ENCODE measurements at regions not wholly inside any gene's neighbourhood (a gene's known extent, or its start where the extent isn't known, plus 50 kb on each side); places are given as distances from the start of the nearest gene placed in this dataset.

DNA sequence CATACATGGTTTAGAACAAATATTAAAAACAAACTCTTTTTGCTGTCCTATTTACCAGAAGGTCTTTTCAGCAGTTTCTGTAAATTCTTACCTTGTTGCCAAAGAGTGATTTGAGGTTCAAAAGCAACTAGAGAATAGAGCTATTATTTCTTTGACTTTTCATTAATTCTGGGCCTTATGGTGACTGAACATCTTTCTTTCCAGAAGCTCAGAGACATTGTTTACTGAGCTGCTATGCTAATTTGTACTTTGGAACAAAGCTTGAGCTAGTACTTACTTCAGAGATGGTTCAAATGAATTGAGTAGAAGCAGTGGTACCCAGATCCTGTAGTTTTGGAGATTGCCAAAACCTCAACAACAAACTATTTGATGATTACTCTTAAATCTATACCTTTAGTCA is 331.2 kb downstream of the SPRY2 start:
- no peaks in the 10 kb centered on the region for H3K27me3 Mint-ChIP-seq (ENCODE audit: unreplicated experiment)
- no peaks in the 10 kb centered on the region for H3K36me3 Mint-ChIP-seq (ENCODE audit: low read depth, unreplicated experiment)
- no peak for DNase-seq (ENCODE audit: low spot score)
- H3K27ac Mint-ChIP-seq (ENCODE audit: unreplicated experiment): no peak overlapping the region
- H3K4me1 Mint-ChIP-seq (ENCODE audit: unreplicated experiment): no peaks in the 10 kb centered on the region
- TF ChIP-seq, protein P1, sequence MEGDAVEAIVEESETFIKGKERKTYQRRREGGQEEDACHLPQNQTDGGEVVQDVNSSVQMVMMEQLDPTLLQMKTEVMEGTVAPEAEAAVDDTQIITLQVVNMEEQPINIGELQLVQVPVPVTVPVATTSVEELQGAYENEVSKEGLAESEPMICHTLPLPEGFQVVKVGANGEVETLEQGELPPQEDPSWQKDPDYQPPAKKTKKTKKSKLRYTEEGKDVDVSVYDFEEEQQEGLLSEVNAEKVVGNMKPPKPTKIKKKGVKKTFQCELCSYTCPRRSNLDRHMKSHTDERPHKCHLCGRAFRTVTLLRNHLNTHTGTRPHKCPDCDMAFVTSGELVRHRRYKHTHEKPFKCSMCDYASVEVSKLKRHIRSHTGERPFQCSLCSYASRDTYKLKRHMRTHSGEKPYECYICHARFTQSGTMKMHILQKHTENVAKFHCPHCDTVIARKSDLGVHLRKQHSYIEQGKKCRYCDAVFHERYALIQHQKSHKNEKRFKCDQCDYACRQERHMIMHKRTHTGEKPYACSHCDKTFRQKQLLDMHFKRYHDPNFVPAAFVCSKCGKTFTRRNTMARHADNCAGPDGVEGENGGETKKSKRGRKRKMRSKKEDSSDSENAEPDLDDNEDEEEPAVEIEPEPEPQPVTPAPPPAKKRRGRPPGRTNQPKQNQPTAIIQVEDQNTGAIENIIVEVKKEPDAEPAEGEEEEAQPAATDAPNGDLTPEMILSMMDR (IDR thresholded peaks at IDR 0.05; ENCODE audit: unreplicated experiment): no peak
- H3K9me3 Mint-ChIP-seq (ENCODE audit: unreplicated experiment): no peaks in the 10 kb centered on the region
- H3K4me3 Mint-ChIP-seq (ENCODE audit: unreplicated experiment): no peak overlapping the region

DNA sequence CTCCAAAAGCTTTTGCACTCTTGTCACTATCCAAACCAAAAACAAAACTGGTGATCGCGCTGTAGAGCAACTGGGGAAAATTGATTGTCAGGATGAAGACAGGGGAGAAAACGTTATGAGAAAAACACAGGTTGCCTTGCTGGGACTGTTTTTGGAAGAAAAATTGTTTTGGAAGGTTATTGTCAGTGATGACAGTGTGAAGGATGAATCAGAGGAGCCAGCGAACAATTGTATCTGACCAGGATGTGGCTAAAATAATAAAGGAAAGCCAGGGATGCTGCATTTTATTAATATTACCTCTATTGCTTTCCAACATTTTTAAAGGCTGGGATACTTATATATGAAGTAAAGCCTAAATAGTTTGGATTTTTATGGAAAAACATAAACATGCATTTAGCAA is 334.0 kb downstream of the SPRY2 start:
- H3K4me1 Mint-ChIP-seq (ENCODE audit: unreplicated experiment): no peaks in the 10 kb centered on the region
- no peak overlapping the region for H3K27ac Mint-ChIP-seq (ENCODE audit: unreplicated experiment)
- H3K27me3 Mint-ChIP-seq (ENCODE audit: unreplicated experiment): no peaks in the 10 kb centered on the region
- DNase-seq (ENCODE audit: low spot score): no peak
- H3K4me3 Mint-ChIP-seq (ENCODE audit: unreplicated experiment): no peak overlapping the region
- TF ChIP-seq, protein P1 (IDR thresholded peaks at IDR 0.05; ENCODE audit: unreplicated experiment): no peak
- H3K36me3 Mint-ChIP-seq (ENCODE audit: low read depth, unreplicated experiment): no peaks in the 10 kb centered on the region
- H3K9me3 Mint-ChIP-seq (ENCODE audit: unreplicated experiment): no peaks in the 10 kb centered on the region

DNA sequence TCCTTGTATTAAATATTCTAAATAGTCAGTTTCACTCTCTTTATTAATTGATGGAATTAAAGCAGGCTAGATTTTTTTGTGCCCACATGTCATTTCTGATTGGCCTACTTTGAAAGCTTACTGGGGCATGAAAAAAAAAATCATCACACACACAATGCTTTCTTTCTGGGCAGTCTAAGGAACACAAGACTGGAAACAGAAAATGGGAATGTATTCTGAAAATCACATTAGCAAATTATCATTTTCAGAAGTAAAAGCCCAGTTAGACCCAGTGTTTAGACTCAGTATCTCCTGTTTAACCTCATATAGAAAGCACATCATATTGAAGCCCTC is 339.4 kb downstream of the SPRY2 start:
- Mint-ChIP-seq H3K4me3 (ENCODE audit: unreplicated experiment) (no peak overlapping the region), H3K36me3 (ENCODE audit: low read depth, unreplicated experiment) (no peaks in the 10 kb centered on the region), H3K27me3 (ENCODE audit: unreplicated experiment) (no peaks in the 10 kb centered on the region), H3K9me3 (ENCODE audit: unreplicated experiment) (no peaks in the 10 kb centered on the region), H3K27ac (ENCODE audit: unreplicated experiment) (no peak overlapping the region), H3K4me1 (ENCODE audit: unreplicated experiment) (no peaks in the 10 kb centered on the region)
- no peak for DNase-seq (ENCODE audit: low spot score)
- TF ChIP-seq, protein P1 (IDR thresholded peaks at IDR 0.05; ENCODE audit: unreplicated experiment): no peak

DNA sequence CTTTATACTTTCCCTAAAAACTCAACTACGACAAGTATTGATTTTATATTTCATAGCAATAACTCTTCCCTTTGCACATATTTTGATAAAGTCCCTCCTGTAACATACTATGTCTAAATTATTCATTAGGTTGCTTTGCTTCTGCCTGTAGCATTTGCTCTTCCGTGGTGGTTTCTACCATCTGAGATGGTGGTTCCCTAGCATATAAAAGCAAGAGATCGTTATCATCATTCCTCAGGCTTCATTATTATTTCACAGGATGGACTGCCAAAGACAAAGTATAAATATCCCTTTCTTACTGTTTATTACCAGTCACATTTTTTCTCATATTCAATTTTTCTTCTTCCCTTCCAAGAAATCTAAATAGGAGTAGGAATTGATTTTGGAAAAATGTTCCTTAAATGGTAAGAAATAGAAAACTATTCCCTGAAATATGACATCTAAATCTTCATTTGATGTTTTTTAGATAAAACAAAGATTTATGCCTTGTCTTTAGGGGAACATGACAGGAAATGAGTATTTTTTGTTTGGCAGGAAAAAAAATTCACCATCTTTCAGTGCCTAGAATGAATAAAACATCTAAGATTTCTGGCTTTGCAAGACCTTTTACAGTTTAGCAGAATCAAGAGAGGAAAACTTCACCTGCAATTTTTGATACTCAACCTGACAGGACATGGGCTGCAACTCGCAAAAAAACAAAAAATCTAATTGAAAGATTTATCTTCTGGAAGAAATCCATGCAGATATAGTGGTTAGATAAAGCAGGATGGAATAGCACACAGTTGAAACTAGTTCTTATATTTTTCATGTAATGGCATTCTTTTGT is 340.0 kb downstream of the SPRY2 start:
- Mint-ChIP-seq H3K36me3 (ENCODE audit: low read depth, unreplicated experiment) (no peaks in the 10 kb centered on the region), H3K27me3 (ENCODE audit: unreplicated experiment) (peaks cover 1% of the 10 kb centered on the region), H3K9me3 (ENCODE audit: unreplicated experiment) (no peaks in the 10 kb centered on the region), H3K27ac (ENCODE audit: unreplicated experiment) (no peak overlapping the region), H3K4me1 (ENCODE audit: unreplicated experiment) (no peaks in the 10 kb centered on the region), H3K4me3 (ENCODE audit: unreplicated experiment) (no peak overlapping the region)
- no peak for DNase-seq (ENCODE audit: low spot score)
- TF ChIP-seq, protein P1 (IDR thresholded peaks at IDR 0.05; ENCODE audit: unreplicated experiment): no peak

DNA sequence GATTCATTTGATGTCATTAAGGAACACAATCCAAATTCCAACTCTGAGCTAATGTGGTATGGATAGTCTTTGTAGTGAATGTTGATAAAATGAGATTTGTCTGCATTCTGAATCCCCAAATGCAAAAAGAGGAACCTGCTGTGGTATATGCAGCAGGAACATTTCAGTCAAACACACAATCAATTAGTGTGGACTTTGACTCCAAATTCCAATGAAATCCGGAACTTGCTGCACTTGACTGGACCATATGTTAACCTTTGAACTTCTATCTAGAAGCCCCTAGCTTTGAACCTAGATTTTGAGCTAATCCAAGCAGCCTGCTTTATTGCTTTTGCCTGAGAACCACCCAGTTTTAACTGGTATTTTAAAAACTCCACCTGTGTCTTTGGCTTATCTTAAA is 341.3 kb downstream of the SPRY2 start:
- Mint-ChIP-seq H3K4me1 (ENCODE audit: unreplicated experiment) (no peaks in the 10 kb centered on the region), H3K36me3 (ENCODE audit: low read depth, unreplicated experiment) (no peaks in the 10 kb centered on the region), H3K27me3 (ENCODE audit: unreplicated experiment) (peaks cover 2% of the 10 kb centered on the region), H3K27ac (ENCODE audit: unreplicated experiment) (no peak overlapping the region), H3K4me3 (ENCODE audit: unreplicated experiment) (no peak overlapping the region), H3K9me3 (ENCODE audit: unreplicated experiment) (no peaks in the 10 kb centered on the region)
- DNase-seq (ENCODE audit: low spot score): no peak
- TF ChIP-seq, protein P1 (IDR thresholded peaks at IDR 0.05; ENCODE audit: unreplicated experiment): no peak

Data from endothelial cell (in vitro differentiated cells).